Fibroblast of the aortic adventitia (primary cell): ENCODE measurements at regions not wholly inside any gene's neighbourhood (a gene's known extent, or its start where the extent isn't known, plus 50 kb on each side); places are given as distances from the start of the nearest gene placed in this dataset.

ENCODE experiments used
- DNase-seq: peaks from one replicate; pipeline ENCODE4 v3.0.0-alpha.2; 2010; ENCODE audit warnings: low read depth
- H3K4me3 ChIP-seq: 2 replicates; pipeline ENCODE4 v1.5.1; 2011; ENCODE audit warnings: low read depth, mild to moderate bottlenecking, control low read depth, low read length, moderate library complexity
- TF ChIP-seq, protein P1 (sequence below): IDR thresholded peaks from 2 replicates; pipeline ENCODE4 v1.5.1; 2011; ENCODE audit warnings: mild to moderate bottlenecking, low read length, control low read depth, inconsistent platforms; ENCODE audit not compliant: insufficient read depth

- TF ChIP-seq, protein P1, sequence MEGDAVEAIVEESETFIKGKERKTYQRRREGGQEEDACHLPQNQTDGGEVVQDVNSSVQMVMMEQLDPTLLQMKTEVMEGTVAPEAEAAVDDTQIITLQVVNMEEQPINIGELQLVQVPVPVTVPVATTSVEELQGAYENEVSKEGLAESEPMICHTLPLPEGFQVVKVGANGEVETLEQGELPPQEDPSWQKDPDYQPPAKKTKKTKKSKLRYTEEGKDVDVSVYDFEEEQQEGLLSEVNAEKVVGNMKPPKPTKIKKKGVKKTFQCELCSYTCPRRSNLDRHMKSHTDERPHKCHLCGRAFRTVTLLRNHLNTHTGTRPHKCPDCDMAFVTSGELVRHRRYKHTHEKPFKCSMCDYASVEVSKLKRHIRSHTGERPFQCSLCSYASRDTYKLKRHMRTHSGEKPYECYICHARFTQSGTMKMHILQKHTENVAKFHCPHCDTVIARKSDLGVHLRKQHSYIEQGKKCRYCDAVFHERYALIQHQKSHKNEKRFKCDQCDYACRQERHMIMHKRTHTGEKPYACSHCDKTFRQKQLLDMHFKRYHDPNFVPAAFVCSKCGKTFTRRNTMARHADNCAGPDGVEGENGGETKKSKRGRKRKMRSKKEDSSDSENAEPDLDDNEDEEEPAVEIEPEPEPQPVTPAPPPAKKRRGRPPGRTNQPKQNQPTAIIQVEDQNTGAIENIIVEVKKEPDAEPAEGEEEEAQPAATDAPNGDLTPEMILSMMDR: no peak
- no peak for DNase-seq
- H3K4me3 ChIP-seq: no peak overlapping the region
Observed at GRCh38 chr4:33184657-33185290, 2464.6 kb downstream of the PCDH7 start.

- DNase-seq: no peak
- H3K4me3 ChIP-seq: no peak overlapping the region
- TF ChIP-seq, protein P1: no peak
Observed at GRCh38 chr4:33187035-33187434, 2466.9 kb downstream of the PCDH7 start.

- no peak for DNase-seq
- H3K4me3 ChIP-seq: no peak overlapping the region
- TF ChIP-seq, protein P1: no peak
Observed at GRCh38 chr4:33188733-33189132, 2468.6 kb downstream of the PCDH7 start.

GRCh38 chr4:33189169-33189568 is 2469.0 kb downstream of the PCDH7 start:
- TF ChIP-seq, protein P1: no peak
- DNase-seq: no peak
- no peak overlapping the region for H3K4me3 ChIP-seq

GRCh38 chr4:33193109-33193508 is 2472.9 kb downstream of the PCDH7 start:
- DNase-seq: no peak
- no peak overlapping the region for H3K4me3 ChIP-seq
- TF ChIP-seq, protein P1: no peak

DNA sequence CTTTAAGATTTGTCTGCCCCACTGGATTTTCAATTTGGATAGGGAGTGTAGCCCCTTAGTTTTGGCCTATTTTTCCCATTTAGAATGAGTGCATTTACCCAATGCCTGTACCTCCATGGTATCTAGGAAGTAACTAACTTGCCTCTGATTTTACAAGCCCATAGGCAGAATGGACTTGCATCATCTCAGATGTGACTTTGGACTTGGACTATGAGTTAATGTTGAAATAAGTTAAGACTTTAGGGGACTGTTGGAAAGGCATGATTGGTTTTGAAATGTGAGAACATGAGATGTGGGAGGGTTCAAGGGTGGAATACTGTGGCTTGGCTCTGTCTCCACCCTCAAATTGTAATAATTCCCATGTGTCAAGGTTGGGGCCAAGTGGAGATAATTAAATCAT is 2480.2 kb downstream of the PCDH7 start:
- TF ChIP-seq, protein P1: no peak
- no peak overlapping the region for H3K4me3 ChIP-seq
- DNase-seq: peak; percentile 5

DNA sequence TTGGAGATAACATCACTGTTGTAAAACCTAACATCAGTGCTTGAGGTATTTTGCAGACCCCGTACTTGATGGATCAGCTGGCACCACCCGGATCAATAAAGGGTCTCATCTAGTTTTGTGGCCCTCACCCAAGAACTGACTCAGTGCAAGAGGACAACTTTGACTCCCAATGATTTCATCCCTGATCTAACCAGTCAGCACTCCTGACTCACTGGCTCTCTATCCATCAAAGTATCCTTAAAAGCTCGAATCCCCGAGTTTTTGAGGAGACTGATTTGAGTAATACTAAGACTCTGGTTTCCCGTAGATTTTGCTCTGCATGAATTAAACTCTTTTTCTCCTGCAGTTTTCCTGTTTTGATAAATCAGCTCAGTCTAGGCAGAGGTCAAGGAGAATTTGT is 2498.1 kb downstream of the PCDH7 start:
- H3K4me3 ChIP-seq: no peak overlapping the region
- TF ChIP-seq, protein P1: no peak
- DNase-seq: peak; percentile 1
